Endothelial cell of umbilical vein (primary cell): ENCODE measurements at regions not wholly inside any gene's neighbourhood (a gene's known extent, or its start where the extent isn't known, plus 50 kb on each side); places are given as distances from the start of the nearest gene placed in this dataset.

Experiments used
- BruUV-seq: library from RNA; stranded (reverse); fragments of 400-500 nt; replicated peaks from 2 replicates; lab custom pipeline; 2021; lab: Mats Ljungman, UMichigan
- CTCF ChIA-PET: fragments of 300-600, 350-600 bp; sonication (Branson Sonifier 250); formaldehyde crosslinking; loops from one replicate; lab custom pipeline; 2021; ENCODE audit warnings: antibody characterized with exemption, inconsistent platforms; lab: Charles Lee
- POLR2A ChIA-PET: fragments of 300-600, 350-600 bp; sonication (Branson Sonifier 250); formaldehyde crosslinking; loops from one replicate; lab custom pipeline; 2021; ENCODE audit warnings: antibody characterized with exemption, inconsistent platforms; lab: Charles Lee
- DNase-seq: peaks from one replicate; pipeline ENCODE4 v3.0.0-alpha.2; 2011; ENCODE audit warnings: low read depth, low spot score
- FAIRE-seq: peaks from 2 replicates; lab custom pipeline; 2011; peaks lifted over from hg19 to GRCh38; lab: Jason Lieb, UNC
- H2AFZ ChIP-seq: 2 replicates; pipeline ENCODE4 v1.6.0; 2012; ENCODE audit warnings: low read depth, low read length, control low read depth, inconsistent platforms
- H3K27ac ChIP-seq: 2 replicates; pipeline ENCODE4 v1.5.1; 2011; ENCODE audit warnings: low read depth, mild to moderate bottlenecking, control low read depth, low read length, moderate library complexity; ENCODE audit not compliant: insufficient read depth
- H3K27me3 ChIP-seq, 2 experiments: 2 replicates each; pipeline versions ENCODE4 v1.6.0 to v1.6.1; 2011; ENCODE audit warnings: low read length in 2 of 2, mixed read lengths in 1 of 2; ENCODE audit not compliant: control insufficient read depth in 2 of 2, insufficient read depth in 2 of 2
- H3K36me3 ChIP-seq, 2 experiments: 2 replicates in 1 of 2; 3 replicates in 1 of 2; pipeline ENCODE4 v1.5.1; 2011; ENCODE audit warnings: low read length in 2 of 2, mild to moderate bottlenecking in 1 of 2, moderate library complexity in 1 of 2; ENCODE audit not compliant: control insufficient read depth in 2 of 2, insufficient read depth in 2 of 2; ENCODE audit errors: extremely low read depth in 1 of 2
- H3K4me1 ChIP-seq: 3 replicates; pipeline ENCODE4 v1.5.1; 2011; ENCODE audit warnings: mild to moderate bottlenecking, low read length; ENCODE audit not compliant: control insufficient read depth, insufficient read depth; ENCODE audit errors: extremely low read depth
- H3K4me2 ChIP-seq: 2 replicates; pipeline ENCODE4 v1.6.1; 2011; ENCODE audit warnings: low read length, control low read depth, mixed read lengths; ENCODE audit not compliant: insufficient read depth
- H3K4me3 ChIP-seq, 3 experiments: fragments of 200-600 bp in 1 of 3; sonication (generic), shearing (Covaris generic) in 1 of 3; replicated peaks in 1 of 3; 2 replicates each; pipeline ENCODE4 v1.5.1; 2011 to 2016; ENCODE audit warnings: control low read depth in 3 of 3, low read length in 3 of 3, mild to moderate bottlenecking in 2 of 3, inconsistent platforms in 1 of 3, low read depth in 1 of 3, moderate library complexity in 1 of 3; ENCODE audit not compliant: insufficient read depth in 1 of 3
- H3K79me2 ChIP-seq: 2 replicates; pipeline ENCODE4 v1.6.0; 2012; ENCODE audit warnings: low read length, inconsistent platforms; ENCODE audit not compliant: control insufficient read depth, insufficient read depth
- H3K9ac ChIP-seq: replicated peaks from 2 replicates; pipeline ENCODE3; 2011; ENCODE audit warnings: low read length, control low read depth; ENCODE audit not compliant: insufficient read depth; ENCODE audit errors: extremely low read depth
- H3K9me1 ChIP-seq: replicated peaks from 3 replicates; pipeline ENCODE4 v1.6.0; 2011; ENCODE audit warnings: mild to moderate bottlenecking, low read length; ENCODE audit not compliant: control insufficient read depth, insufficient read depth; ENCODE audit errors: extremely low read depth
- H3K9me3 ChIP-seq: replicated peaks from 2 replicates; pipeline ENCODE4 v1.5.1; 2012; ENCODE audit warnings: low read length, inconsistent platforms; ENCODE audit not compliant: control insufficient read depth, insufficient read depth
- H4K20me1 ChIP-seq: replicated peaks from 2 replicates; pipeline ENCODE3; 2011; ENCODE audit warnings: mild to moderate bottlenecking, low read length; ENCODE audit not compliant: control insufficient read depth, insufficient read depth; ENCODE audit errors: extremely low read depth
- EZH2 ChIP-seq: IDR thresholded peaks from 2 replicates; pipeline ENCODE4 v1.6.1; 2012; ENCODE audit warnings: borderline replicate concordance, low read depth, mild to moderate bottlenecking, moderate library complexity, low read length, inconsistent platforms; ENCODE audit not compliant: severe bottlenecking
- GATA2 ChIP-seq: IDR thresholded peaks from 2 replicates; pipeline ENCODE4 v1.7.0; 2011; ENCODE audit warnings: low read depth, mild to moderate bottlenecking, moderate library complexity, mixed read lengths, low read length; ENCODE audit not compliant: insufficient read length, insufficient read depth
- MYC ChIP-seq: IDR thresholded peaks from one replicate; pipeline ENCODE4 v1.6.1; 2011; ENCODE audit warnings: mild to moderate bottlenecking, low read depth, low read length
- dilution Hi-C: fragments of 300-500 bp; cut with MboI; formaldehyde crosslinking; loops from one replicate; pipeline ENCODE4 v1.15.0; 2019; ENCODE audit warnings: low sequenced_read_pairs; ENCODE audit not compliant: extremely low pct_ligation_motif_present
- intact Hi-C: fragments of 100-400 bp; cut with micrococcal nuclease; formaldehyde crosslinking; loops from one replicate; pipeline ENCODE4 v1.10.0; 2022
- TF ChIP-seq, protein P1 (sequence below): IDR thresholded peaks from 2 replicates; pipeline ENCODE4 v1.6.1; 2011; ENCODE audit not compliant: insufficient read depth, insufficient read length

DNA sequence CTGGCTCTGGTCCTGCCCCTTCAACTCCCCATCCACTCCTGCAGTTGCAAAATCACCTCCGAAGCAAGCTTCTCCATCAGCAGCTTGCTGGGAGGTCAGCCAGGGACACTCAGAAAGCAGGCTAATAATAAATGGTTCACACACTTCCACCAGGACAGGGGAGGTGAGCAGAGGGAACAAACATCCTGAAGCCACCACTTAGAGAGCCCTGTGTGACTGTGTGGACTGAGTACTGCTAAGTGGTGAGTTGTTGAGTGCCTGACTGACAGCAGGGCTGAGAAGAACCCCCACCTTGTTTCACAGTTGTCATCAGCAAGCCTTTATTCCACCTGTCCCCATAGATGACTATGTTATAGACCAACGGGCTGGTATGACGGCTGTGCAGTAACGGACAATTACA is 213.9 kb downstream of the CBLN1 start:
- no peak overlapping the region for H3K4me3 ChIP-seq
- dilution Hi-C loops (no loop called here), intact Hi-C loops (no loop called here)
- peaks cover 1% of the 10 kb centered on the region for H3K9me3 ChIP-seq
- POLR2A ChIA-PET = no interaction called here
- no peaks in the 10 kb centered on the region for H3K9me1 ChIP-seq
- H4K20me1 ChIP-seq = no peaks in the 10 kb centered on the region
- TF ChIP-seq GATA2 = no peak
- no peak for TF ChIP-seq EZH2
- TF ChIP-seq MYC = no peak
- no TSS peak for BruUV-seq
- no peak overlapping the region for H3K9ac ChIP-seq
- no peak overlapping the region for H3K27ac ChIP-seq
- no peak overlapping the region for H3K4me2 ChIP-seq
- no peaks in the 10 kb centered on the region for H3K27me3 ChIP-seq
- no peak for FAIRE-seq
- H3K79me2 ChIP-seq = no peaks in the 10 kb centered on the region
- H3K4me1 ChIP-seq = no peaks in the 10 kb centered on the region
- H3K36me3 ChIP-seq = no peaks in the 10 kb centered on the region
- no peak for DNase-seq
- CTCF ChIA-PET = no interaction called here
- no peak overlapping the region for H2AFZ ChIP-seq

DNA sequence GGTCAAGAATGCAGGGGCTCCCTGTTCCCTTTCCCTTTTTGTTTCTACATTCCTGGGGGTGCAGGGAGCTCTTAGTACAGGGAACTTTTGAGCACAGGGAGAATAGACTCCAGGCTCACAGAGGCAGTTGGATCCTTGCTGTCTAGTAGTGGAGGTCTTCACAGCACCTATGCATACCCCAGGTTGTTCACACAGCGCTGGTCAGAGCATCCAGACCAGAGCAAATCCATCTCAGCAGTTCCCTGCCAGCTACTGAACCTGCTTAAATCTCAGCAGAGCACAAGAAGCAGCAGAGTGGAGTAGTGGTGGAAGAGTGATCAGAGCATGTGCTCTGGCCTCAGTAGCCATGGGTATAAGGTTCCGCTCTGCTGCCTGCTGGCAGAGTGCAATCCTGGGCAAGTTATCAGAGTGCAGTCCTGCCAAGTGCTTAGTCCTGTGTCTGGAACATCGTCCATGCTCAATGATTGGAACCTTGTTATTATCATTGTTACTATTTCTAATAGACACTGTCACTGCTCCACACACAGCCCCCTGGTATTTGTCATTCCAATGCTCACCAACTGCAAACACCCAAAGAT is 220.4 kb downstream of the CBLN1 start:
- Histone ChIP-seq H3K36me3 (no peaks in the 10 kb centered on the region), H3K4me3 (no peak overlapping the region), H2AFZ (no peak overlapping the region), H3K9ac (no peak overlapping the region), H3K79me2 (no peaks in the 10 kb centered on the region), H3K27ac (no peak overlapping the region), H3K4me1 (no peaks in the 10 kb centered on the region), H3K9me1 (no peaks in the 10 kb centered on the region), H3K9me3 (peaks cover 3% of the 10 kb centered on the region), H3K27me3 (no peaks in the 10 kb centered on the region), H3K4me2 (no peak overlapping the region), H4K20me1 (no peaks in the 10 kb centered on the region)
- no TSS peak for BruUV-seq
- dilution Hi-C loops = no loop called here
- intact Hi-C loops = no loop called here
- TF ChIP-seq MYC = no peak
- TF ChIP-seq, protein P1, sequence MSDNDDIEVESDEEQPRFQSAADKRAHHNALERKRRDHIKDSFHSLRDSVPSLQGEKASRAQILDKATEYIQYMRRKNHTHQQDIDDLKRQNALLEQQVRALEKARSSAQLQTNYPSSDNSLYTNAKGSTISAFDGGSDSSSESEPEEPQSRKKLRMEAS = no peak
- POLR2A ChIA-PET = no interaction called here
- CTCF ChIA-PET = no interaction called here
- DNase-seq (no peak), FAIRE-seq (no peak)
